Testis (tissue), 2 donors: ENCODE measurements at regions not wholly inside any gene's neighbourhood (a gene's known extent, or its start where the extent isn't known, plus 50 kb on each side); places are given as distances from the start of the nearest gene placed in this dataset.
"Not testable (repeated sequence)": the region's sequence is repeated elsewhere in the genome, so short reads cannot be mapped to it uniquely, and the experiment has no call there.

Source experiments
- DNase-seq: peaks from one replicate; pipeline ENCODE4 v3.0.0-alpha.2; 2019
- H3K27ac ChIP-seq, 2 donors: fragments of 200-600 bp; sonication (generic); one replicate each; pipeline ENCODE4 v1.5.1; 2019
- H3K27me3 ChIP-seq: fragments of 200-600 bp; sonication (generic); one replicate; pipeline ENCODE4 v1.5.1; 2019
- H3K36me3 ChIP-seq: fragments of 200-600 bp; sonication (generic); one replicate; pipeline ENCODE4 v1.5.1; 2017; ENCODE audit warnings: low read depth; ENCODE audit errors: missing control alignments
- H3K4me1 ChIP-seq: fragments of 200-600 bp; sonication (generic); one replicate; pipeline ENCODE4 v1.5.1; 2019
- H3K4me3 ChIP-seq, 2 donors: fragments of 200-600 bp; sonication (generic); one replicate each; pipeline ENCODE4 v1.5.1; 2017 to 2019
- H3K9me3 ChIP-seq: fragments of 200-600 bp; sonication (generic); one replicate; pipeline ENCODE4 v1.5.1; 2017
- CTCF ChIP-seq, 3 experiments: fragments of 450-650 bp in 2 of 3; fragments of 200-600 bp in 1 of 3; sonication (generic) in 1 of 3; IDR thresholded peaks; one replicate each; pipeline ENCODE4 v1.5.1; 2016 to 2019; ENCODE audit warnings: antibody characterized with exemption in 3 of 3, mild to moderate bottlenecking in 2 of 3, moderate library complexity in 1 of 3
- POLR2A ChIP-seq: fragments of 450-650 bp; IDR thresholded peaks from one replicate; pipeline ENCODE4 v1.6.1; 2017; ENCODE audit warnings: antibody characterized with exemption, mild to moderate bottlenecking, moderate library complexity
- WGBS, 2 donors: methylation state at CpG; one replicate each; pipeline ENCODE4 v1.1.5; 2018; 5-methylcytosine and 5-hydroxymethylcytosine counted together
- intact Hi-C: fragments of 100-400 bp; cut with DNase I; formaldehyde crosslinking; loops from one replicate; pipeline ENCODE4 v1.15.1; 2023; ENCODE audit warnings: low total_unique reads

GRCh38 chrX:51215856-51216255 lies 116.8 kb upstream of the NUDT10 start:
- Histone ChIP-seq H3K36me3 (no peaks in the 10 kb centered on the region), H3K4me1 (no peaks in the 10 kb centered on the region), H3K27me3 (no peaks in the 10 kb centered on the region), H3K4me3 (no peak overlapping the region), H3K27ac (no peak overlapping the region), H3K9me3 (no peaks in the 10 kb centered on the region)
- 89 to 100% methylated on average over 2 of the region's 2 CpGs for WGBS, 2 donors
- DNase-seq = no peak
- TF ChIP-seq CTCF (IDR thresholded peaks at IDR 0.05) (no peak), POLR2A (no peak)
- intact Hi-C loops = no loop called here

- Histone ChIP-seq H3K36me3 (no peaks in the 10 kb centered on the region), H3K27ac (no peak overlapping the region), H3K4me1 (no peaks in the 10 kb centered on the region), H3K4me3 (no peak overlapping the region), H3K27me3 (no peaks in the 10 kb centered on the region), H3K9me3 (no peaks in the 10 kb centered on the region)
- 75% methylated on average over 4 of the region's 4 CpGs for WGBS, 2 donors
- no peak for DNase-seq
- intact Hi-C loops = no loop called here
- TF ChIP-seq POLR2A (no peak), CTCF (IDR thresholded peaks at IDR 0.05) (no peak)
Observed at GRCh38 chrX:51242212-51242611, 90.4 kb upstream of the NUDT10 start.

- Histone ChIP-seq H3K27me3 (no peaks in the 10 kb centered on the region), H3K4me1 (no peaks in the 10 kb centered on the region), H3K9me3 (no peaks in the 10 kb centered on the region), H3K36me3 (no peaks in the 10 kb centered on the region), H3K4me3 (no peak overlapping the region), H3K27ac (no peak overlapping the region)
- no peak for DNase-seq
- intact Hi-C loops = no loop called here
- TF ChIP-seq POLR2A (no peak), CTCF (IDR thresholded peaks at IDR 0.05) (no peak)
Observed at GRCh38 chrX:51257490-51257889, 75.1 kb upstream of the NUDT10 start.

- DNase-seq, intact Hi-C loops, H3K4me1 ChIP-seq, H3K4me3 ChIP-seq, H3K27ac ChIP-seq, H3K36me3 ChIP-seq, H3K9me3 ChIP-seq, H3K27me3 ChIP-seq: not testable (repeated sequence)
- WGBS, 2 donors = 86% methylated on average over 11 of the region's 13 CpGs; no CpG with 5 or more reads in 1 of the 2 donors
Observed at GRCh38 chrX:51262271-51262670, 70.4 kb upstream of the NUDT10 start.

- no peak for TF ChIP-seq POLR2A
- no peak for TF ChIP-seq CTCF (IDR thresholded peaks at IDR 0.05)
- WGBS, 2 donors = 83 to 89% methylated on average over 2 of the region's 2 CpGs
- H3K36me3 ChIP-seq = no peaks in the 10 kb centered on the region
- DNase-seq = no peak
- H3K27me3 ChIP-seq = no peaks in the 10 kb centered on the region
- H3K4me3 ChIP-seq = no peak overlapping the region
- no peak overlapping the region for H3K27ac ChIP-seq
- intact Hi-C loops = no loop called here
- H3K9me3 ChIP-seq = no peaks in the 10 kb centered on the region
- H3K4me1 ChIP-seq = no peaks in the 10 kb centered on the region
Observed at GRCh38 chrX:51272638-51273037, 60.0 kb upstream of the NUDT10 start.
